ENCODE measurements at regions not wholly inside any gene's neighbourhood (a gene's known extent, or its start where the extent isn't known, plus 50 kb on each side); places are given as distances from the start of the nearest gene placed in this dataset.

GRCh38 chr1:198084241-198084908, 72.4 kb upstream of the NEK7 start:
- TF ChIP-seq CTCF (IDR thresholded peaks at IDR 0.05; ENCODE audit: low read depth, low read length, missing control alignments): no peak
- no peak overlapping the region for H3K4me3 ChIP-seq (ENCODE audit: low read depth, low read length)
- no peak for DNase-seq (ENCODE audit: low read depth)

- no peak for DNase-seq (ENCODE audit: low read depth)
- H3K4me3 ChIP-seq (ENCODE audit: low read depth, low read length): no peak overlapping the region
- no peak for TF ChIP-seq CTCF (IDR thresholded peaks at IDR 0.05; ENCODE audit: low read depth, low read length, missing control alignments)
Observed at GRCh38 chr1:198086051-198086745, 70.6 kb upstream of the NEK7 start.

- H3K4me3 ChIP-seq (ENCODE audit: low read depth, low read length): no peak overlapping the region
- TF ChIP-seq CTCF (IDR thresholded peaks at IDR 0.05; ENCODE audit: low read depth, low read length, missing control alignments): no peak
- no peak for DNase-seq (ENCODE audit: low read depth)
Observed at GRCh38 chr1:198087831-198088230, 69.0 kb upstream of the NEK7 start.

- no peak overlapping the region for H3K4me3 ChIP-seq (ENCODE audit: low read depth, low read length)
- peak; percentile 53 for TF ChIP-seq CTCF (IDR thresholded peaks at IDR 0.05; ENCODE audit: low read depth, low read length, missing control alignments)
- DNase-seq (ENCODE audit: low read depth): peak; percentile 0
Observed at GRCh38 chr1:198088360-198089071, 68.3 kb upstream of the NEK7 start.

- no peak for DNase-seq (ENCODE audit: low read depth)
- TF ChIP-seq CTCF (IDR thresholded peaks at IDR 0.05; ENCODE audit: low read depth, low read length, missing control alignments): no peak
- no peak overlapping the region for H3K4me3 ChIP-seq (ENCODE audit: low read depth, low read length)
Observed at GRCh38 chr1:198096390-198096789, 60.4 kb upstream of the NEK7 start.

GRCh38 chr1:198099755-198100154, 57.0 kb upstream of the NEK7 start:
- no peak for TF ChIP-seq CTCF (IDR thresholded peaks at IDR 0.05; ENCODE audit: low read depth, low read length, missing control alignments)
- no peak for DNase-seq (ENCODE audit: low read depth)
- no peak overlapping the region for H3K4me3 ChIP-seq (ENCODE audit: low read depth, low read length)

Measured in GM12864 (cell line).